ENCODE measurements at regions not wholly inside any gene's neighbourhood (a gene's known extent, or its start where the extent isn't known, plus 50 kb on each side); places are given as distances from the start of the nearest gene placed in this dataset.

- TF ChIP-seq, protein P1, sequence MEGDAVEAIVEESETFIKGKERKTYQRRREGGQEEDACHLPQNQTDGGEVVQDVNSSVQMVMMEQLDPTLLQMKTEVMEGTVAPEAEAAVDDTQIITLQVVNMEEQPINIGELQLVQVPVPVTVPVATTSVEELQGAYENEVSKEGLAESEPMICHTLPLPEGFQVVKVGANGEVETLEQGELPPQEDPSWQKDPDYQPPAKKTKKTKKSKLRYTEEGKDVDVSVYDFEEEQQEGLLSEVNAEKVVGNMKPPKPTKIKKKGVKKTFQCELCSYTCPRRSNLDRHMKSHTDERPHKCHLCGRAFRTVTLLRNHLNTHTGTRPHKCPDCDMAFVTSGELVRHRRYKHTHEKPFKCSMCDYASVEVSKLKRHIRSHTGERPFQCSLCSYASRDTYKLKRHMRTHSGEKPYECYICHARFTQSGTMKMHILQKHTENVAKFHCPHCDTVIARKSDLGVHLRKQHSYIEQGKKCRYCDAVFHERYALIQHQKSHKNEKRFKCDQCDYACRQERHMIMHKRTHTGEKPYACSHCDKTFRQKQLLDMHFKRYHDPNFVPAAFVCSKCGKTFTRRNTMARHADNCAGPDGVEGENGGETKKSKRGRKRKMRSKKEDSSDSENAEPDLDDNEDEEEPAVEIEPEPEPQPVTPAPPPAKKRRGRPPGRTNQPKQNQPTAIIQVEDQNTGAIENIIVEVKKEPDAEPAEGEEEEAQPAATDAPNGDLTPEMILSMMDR (IDR thresholded peaks at IDR 0.05), result no peak
- TF ChIP-seq POLR2A (IDR thresholded peaks at IDR 0.05), result no peak
Observed at GRCh38 chr3:124420392-124420791, 309.9 kb upstream of the UMPS start.

All from Peyer's patch (tissue), 4 donors.